ENCODE measurements at regions not wholly inside any gene's neighbourhood (a gene's known extent, or its start where the extent isn't known, plus 50 kb on each side); places are given as distances from the start of the nearest gene placed in this dataset.
"Not testable (repeated sequence)": the region's sequence is repeated elsewhere in the genome, so short reads cannot be mapped to it uniquely, and the experiment has no call there.

DNA sequence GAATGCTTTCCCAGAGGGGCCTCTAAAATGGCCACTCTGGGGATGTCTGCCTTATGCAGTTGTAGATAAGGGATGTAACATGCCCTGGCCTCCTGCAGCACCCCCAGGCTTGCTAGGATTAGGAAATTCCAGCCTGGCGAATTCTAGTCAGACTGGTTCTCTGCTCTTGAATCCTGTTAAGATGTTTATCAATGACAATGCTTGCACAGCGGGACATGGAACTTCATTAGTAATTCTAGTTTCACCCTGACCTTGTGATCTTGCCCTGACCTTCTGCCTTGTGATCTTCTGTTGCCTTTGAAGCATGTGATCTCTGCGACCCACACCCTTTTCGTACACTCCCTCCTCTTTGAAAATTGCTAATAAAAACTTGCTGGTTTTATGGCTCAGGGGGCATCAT is 497.2 kb upstream of the PABPC4L start:
- TF ChIP-seq, protein P1, sequence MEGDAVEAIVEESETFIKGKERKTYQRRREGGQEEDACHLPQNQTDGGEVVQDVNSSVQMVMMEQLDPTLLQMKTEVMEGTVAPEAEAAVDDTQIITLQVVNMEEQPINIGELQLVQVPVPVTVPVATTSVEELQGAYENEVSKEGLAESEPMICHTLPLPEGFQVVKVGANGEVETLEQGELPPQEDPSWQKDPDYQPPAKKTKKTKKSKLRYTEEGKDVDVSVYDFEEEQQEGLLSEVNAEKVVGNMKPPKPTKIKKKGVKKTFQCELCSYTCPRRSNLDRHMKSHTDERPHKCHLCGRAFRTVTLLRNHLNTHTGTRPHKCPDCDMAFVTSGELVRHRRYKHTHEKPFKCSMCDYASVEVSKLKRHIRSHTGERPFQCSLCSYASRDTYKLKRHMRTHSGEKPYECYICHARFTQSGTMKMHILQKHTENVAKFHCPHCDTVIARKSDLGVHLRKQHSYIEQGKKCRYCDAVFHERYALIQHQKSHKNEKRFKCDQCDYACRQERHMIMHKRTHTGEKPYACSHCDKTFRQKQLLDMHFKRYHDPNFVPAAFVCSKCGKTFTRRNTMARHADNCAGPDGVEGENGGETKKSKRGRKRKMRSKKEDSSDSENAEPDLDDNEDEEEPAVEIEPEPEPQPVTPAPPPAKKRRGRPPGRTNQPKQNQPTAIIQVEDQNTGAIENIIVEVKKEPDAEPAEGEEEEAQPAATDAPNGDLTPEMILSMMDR (IDR thresholded peaks at IDR 0.05), result not testable (repeated sequence)
- TF ChIP-seq POLR2A (IDR thresholded peaks at IDR 0.05), result not testable (repeated sequence)

All from upper lobe of left lung (tissue), 4 donors.